ENCODE measurements at regions not wholly inside any gene's neighbourhood (a gene's known extent, or its start where the extent isn't known, plus 50 kb on each side); places are given as distances from the start of the nearest gene placed in this dataset.

DNA sequence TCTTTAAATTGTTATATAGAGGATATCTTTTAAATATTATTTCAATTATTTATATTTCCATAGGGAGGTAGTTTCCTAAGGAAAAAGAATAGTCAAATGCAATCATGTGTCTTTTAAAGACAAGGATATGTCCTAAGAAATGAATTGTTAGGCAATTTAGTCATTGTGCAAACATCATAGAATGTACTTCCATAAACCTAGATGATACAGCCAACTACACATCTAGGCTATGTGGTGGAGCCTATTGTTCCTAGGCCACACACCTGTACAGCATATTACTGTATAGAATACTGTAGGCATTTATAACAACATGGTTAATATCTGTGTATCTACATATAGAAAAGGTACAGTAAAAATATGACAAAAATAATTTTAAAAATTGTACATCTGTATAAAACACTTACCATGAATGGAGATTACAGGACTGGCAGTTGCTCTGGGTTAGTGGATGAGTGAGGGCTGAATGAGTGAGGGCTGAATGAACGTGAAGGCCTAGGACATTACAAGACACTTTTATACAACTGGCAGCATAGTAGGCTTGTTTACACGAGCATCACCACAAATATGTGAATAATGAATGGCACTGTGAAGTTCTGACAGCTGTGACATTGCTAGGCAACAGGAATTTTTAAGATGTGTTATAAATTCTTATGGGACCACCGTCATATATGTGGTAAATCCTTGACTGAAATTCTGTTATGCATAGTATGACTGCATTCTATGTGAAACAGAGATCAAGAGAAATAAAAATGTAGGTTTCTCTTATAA is 1879.0 kb upstream of the RAG2 start:
- ATAC-seq (ENCODE audit: low read depth) (no peak), DNase-seq (ENCODE audit: low spot score in 2 of 2) (no peak)
- no peaks in the 10 kb centered on the region for H3K36me3 Mint-ChIP-seq
- H3K4me1 Mint-ChIP-seq = no peaks in the 10 kb centered on the region
- no peak overlapping the region for H3K27ac Mint-ChIP-seq
- H3K9me3 Mint-ChIP-seq = peaks cover 6% of the 10 kb centered on the region
- H3K4me3 Mint-ChIP-seq = no peak overlapping the region
- no peaks in the 10 kb centered on the region for H3K27me3 Mint-ChIP-seq

DNA sequence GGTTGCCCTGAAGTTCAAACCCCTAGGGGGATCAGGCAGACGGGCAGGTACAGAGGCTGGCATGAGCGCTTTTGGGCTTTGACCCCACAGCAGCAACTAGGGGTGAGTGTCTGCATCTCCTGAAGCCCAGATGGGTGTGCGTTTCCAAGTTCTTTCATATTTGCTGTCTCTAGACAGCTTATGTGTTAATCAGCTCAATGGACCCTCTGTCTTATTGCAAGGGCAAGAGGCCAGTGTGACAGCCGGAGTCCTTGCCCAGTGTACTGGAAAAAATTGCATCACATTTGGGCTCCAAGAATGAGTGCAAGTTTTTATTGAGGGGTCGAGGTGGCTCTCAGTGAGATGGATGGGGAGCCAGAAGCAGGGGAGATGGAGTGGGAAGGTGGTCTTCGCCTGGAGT is 1863.7 kb upstream of the RAG2 start:
- Mint-ChIP-seq H3K27me3 (no peaks in the 10 kb centered on the region), H3K4me3 (no peak overlapping the region), H3K9me3 (peaks cover 3% of the 10 kb centered on the region), H3K36me3 (no peaks in the 10 kb centered on the region), H3K27ac (no peak overlapping the region), H3K4me1 (no peaks in the 10 kb centered on the region)
- no peak for DNase-seq (ENCODE audit: low spot score in 2 of 2)
- no peak for ATAC-seq (ENCODE audit: low read depth)

DNA sequence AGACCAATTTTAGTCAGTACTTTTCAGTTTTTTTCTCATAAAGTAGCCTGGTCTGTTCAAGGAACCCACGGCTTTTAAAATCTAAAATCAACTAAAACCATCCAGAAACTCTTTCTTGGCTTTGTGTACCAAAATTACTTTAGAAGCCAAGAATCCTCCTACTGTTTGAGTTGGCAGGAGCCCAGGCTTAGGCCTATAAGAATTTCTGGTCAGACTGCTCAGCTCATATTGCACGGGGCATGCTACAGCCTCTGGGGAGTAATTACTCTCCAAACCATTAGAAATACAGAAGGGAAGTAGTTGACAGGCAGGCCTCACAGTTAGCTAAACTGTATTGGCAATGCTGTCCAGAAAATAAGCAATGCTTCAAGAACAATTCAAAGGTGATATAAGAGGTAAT is 1862.9 kb upstream of the RAG2 start:
- Mint-ChIP-seq H3K27ac (no peak overlapping the region), H3K4me1 (no peaks in the 10 kb centered on the region), H3K9me3 (peaks cover 3% of the 10 kb centered on the region), H3K4me3 (no peak overlapping the region), H3K27me3 (no peaks in the 10 kb centered on the region), H3K36me3 (no peaks in the 10 kb centered on the region)
- no peak for DNase-seq (ENCODE audit: low spot score in 2 of 2)
- no peak for ATAC-seq (ENCODE audit: low read depth)

DNA sequence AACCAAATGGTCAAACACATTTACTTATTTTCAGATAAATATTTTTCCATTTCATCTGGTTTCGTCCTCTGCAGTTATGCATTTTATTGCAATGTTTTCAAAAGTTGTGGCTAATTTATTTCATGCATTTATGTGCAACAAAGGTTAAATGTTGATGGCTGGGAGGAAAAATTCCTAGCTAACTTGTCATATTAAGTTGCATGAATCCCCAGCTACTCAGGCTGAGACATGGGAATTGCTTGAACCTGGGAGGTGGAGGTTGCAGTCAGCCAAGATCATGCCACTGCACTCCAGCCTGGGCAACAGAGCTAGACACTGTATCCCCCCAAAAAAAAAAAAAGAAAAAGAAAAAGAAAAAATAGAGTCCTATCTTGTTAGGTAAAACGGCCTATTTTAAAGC is 1862.4 kb upstream of the RAG2 start:
- ATAC-seq (ENCODE audit: low read depth) = no peak
- no peak overlapping the region for H3K27ac Mint-ChIP-seq
- no peaks in the 10 kb centered on the region for H3K27me3 Mint-ChIP-seq
- DNase-seq (ENCODE audit: low spot score in 2 of 2) = no peak
- H3K4me3 Mint-ChIP-seq = no peak overlapping the region
- H3K9me3 Mint-ChIP-seq = peaks cover 2% of the 10 kb centered on the region
- H3K36me3 Mint-ChIP-seq = no peaks in the 10 kb centered on the region
- no peaks in the 10 kb centered on the region for H3K4me1 Mint-ChIP-seq

DNA sequence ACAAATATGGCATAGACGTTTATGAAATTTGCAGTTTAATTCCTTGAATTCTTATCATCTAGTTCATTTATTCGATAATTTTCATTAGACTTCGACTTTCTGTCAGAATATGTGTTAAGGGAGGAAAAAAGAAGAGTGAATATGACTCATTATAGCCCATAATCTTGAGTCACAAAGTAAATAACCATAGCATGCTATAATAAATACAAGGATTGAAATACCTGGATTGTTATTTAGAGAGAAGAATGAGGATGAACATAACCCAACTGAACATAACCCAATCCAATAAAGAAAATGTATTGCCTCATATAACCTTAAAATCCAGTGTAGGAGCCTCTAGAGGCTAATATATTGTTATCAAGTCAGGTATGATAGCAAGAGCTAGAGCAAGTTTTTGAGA is 1858.3 kb upstream of the RAG2 start:
- no peaks in the 10 kb centered on the region for H3K36me3 Mint-ChIP-seq
- peaks cover 2% of the 10 kb centered on the region for H3K9me3 Mint-ChIP-seq
- H3K27me3 Mint-ChIP-seq = no peaks in the 10 kb centered on the region
- H3K4me3 Mint-ChIP-seq = no peak overlapping the region
- no peaks in the 10 kb centered on the region for H3K4me1 Mint-ChIP-seq
- no peak for ATAC-seq (ENCODE audit: low read depth)
- no peak overlapping the region for H3K27ac Mint-ChIP-seq
- no peak for DNase-seq (ENCODE audit: low spot score in 2 of 2)

DNA sequence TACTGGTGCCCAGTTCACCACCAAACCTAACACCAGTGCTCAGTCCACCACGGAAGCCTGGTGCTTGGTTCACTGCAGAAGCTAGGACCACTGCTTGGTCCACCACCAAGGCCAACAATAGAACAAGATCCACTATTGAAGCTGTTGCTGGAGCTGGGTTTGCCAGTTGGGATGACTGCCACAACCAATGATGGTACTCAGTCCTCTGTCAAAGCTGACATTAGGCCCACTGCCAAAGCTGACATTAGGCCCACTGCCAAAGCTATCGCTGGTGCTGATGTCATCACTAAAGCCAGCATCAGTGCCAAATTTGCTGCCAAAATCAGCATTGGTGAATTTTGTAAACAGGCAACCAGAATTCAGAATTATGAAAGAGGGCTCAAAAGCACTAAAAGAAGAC is 1850.2 kb upstream of the RAG2 start:
- no peak for ATAC-seq (ENCODE audit: low read depth)
- H3K4me1 Mint-ChIP-seq = no peaks in the 10 kb centered on the region
- H3K9me3 Mint-ChIP-seq = no peaks in the 10 kb centered on the region
- no peak overlapping the region for H3K4me3 Mint-ChIP-seq
- no peaks in the 10 kb centered on the region for H3K36me3 Mint-ChIP-seq
- no peak for DNase-seq (ENCODE audit: low spot score in 2 of 2)
- no peaks in the 10 kb centered on the region for H3K27me3 Mint-ChIP-seq
- no peak overlapping the region for H3K27ac Mint-ChIP-seq

DNA sequence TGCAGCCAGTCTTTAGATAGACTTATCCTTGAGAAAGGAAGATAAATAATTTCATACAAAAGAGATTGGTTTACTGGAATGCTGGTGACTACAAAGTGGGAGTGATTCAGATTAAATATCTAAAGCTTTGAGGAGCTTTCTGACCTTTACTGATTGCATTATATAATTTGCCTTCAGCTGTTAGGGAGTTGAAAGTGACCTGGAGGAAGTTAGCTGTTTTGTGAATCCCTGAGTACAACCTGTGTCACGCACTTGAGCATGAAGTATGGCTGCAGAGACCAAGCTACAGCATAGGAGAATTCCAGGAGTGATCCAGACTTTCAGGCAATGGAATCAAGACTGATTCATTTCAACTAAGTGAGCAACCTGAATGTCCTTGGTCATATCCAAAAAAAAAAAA is 1848.3 kb upstream of the RAG2 start:
- Mint-ChIP-seq H3K27ac (no peak overlapping the region), H3K4me3 (no peak overlapping the region), H3K9me3 (no peaks in the 10 kb centered on the region), H3K27me3 (no peaks in the 10 kb centered on the region), H3K4me1 (no peaks in the 10 kb centered on the region), H3K36me3 (no peaks in the 10 kb centered on the region)
- DNase-seq (ENCODE audit: low spot score in 2 of 2) = no peak
- no peak for ATAC-seq (ENCODE audit: low read depth)

DNA sequence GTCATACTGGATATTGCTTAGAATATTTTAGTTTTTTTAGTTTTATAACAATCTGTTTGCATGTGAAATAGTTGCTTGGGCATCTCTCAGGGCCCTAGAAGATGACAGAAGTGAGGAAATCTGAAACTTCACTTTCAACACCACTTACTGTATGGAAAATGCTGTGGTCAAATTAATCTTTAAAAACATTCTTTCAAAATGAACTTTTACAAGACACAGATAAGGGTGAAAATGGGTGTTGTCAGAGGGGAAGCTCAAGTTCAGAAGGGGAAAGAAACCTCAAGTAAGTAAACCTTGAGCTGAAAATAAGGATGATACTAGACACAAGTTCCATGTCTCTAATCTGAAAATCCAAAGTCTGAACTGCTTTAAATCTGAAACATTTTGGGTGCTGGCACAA is 1840.1 kb upstream of the RAG2 start:
- Mint-ChIP-seq H3K36me3 (no peaks in the 10 kb centered on the region), H3K27ac (no peak overlapping the region), H3K27me3 (no peaks in the 10 kb centered on the region), H3K4me3 (no peak overlapping the region), H3K4me1 (no peaks in the 10 kb centered on the region), H3K9me3 (peaks cover 9% of the 10 kb centered on the region)
- ATAC-seq (ENCODE audit: low read depth) (no peak), DNase-seq (ENCODE audit: low spot score in 2 of 2) (no peak)

DNA sequence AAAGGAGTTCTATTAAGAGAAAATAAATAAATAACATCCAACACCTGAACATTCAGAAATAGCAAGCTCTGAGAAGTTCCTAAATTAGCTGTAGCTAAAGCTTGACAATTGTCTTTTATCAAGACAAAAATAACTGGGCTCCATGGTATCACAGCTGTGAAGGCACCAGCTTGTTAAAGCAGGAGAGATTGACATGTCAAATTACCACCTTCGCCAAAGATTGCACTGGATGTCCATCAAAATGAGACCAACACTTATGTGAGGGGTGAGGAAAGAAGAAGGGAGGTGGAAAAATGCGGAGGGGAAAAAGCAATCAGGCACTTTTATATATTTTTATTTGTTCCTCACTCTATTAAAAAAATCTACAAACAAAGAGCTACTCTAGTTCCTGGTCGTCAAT is 1827.5 kb upstream of the RAG2 start:
- Mint-ChIP-seq H3K36me3 (no peaks in the 10 kb centered on the region), H3K27ac (no peak overlapping the region), H3K4me3 (no peak overlapping the region), H3K9me3 (peaks cover 7% of the 10 kb centered on the region), H3K27me3 (no peaks in the 10 kb centered on the region), H3K4me1 (no peaks in the 10 kb centered on the region)
- no peak for DNase-seq (ENCODE audit: low spot score in 2 of 2)
- ATAC-seq (ENCODE audit: low read depth) = no peak

DNA sequence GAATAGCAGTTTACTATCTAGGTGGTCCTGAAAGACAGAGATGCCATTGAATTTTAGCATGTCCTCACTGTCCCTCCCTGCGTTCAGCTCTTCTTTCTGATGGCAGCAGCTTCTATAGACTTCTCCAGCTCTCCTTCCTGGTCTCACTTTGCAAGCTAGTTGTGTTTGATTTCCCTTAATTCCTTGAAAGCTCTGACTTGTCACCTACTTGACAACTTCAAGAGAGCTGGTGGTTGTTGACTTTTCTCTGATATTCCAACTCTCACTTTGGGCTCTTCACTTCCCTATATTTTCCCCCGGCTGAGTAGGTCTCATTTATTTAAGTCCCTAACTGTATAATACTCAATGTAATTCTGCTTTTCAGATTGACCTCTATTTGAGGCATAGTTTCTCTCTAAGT is 1825.0 kb upstream of the RAG2 start:
- Mint-ChIP-seq H3K27ac (no peak overlapping the region), H3K9me3 (peaks cover 4% of the 10 kb centered on the region), H3K4me3 (no peak overlapping the region), H3K36me3 (no peaks in the 10 kb centered on the region), H3K4me1 (no peaks in the 10 kb centered on the region), H3K27me3 (no peaks in the 10 kb centered on the region)
- ATAC-seq (ENCODE audit: low read depth) (no peak), DNase-seq (ENCODE audit: low spot score in 2 of 2) (no peak)

DNA sequence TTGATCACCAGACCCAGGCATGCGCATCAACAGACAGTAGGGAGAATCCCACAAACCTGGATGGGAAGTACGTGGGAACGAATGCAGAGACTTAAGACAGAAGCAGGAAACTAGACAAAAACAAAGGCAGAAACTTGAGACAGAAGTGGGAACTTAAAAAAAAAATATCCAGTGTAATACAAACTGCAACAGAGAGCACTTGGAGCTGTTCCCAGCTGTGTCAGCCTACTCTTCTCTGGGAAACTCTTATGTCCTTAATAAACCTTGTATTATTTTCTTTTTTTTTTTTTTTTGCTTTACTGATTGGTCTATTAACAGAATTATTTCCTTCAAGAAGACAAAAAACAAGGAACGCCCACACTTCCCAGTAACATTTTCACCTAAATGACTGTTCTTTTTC is 1818.1 kb upstream of the RAG2 start:
- Mint-ChIP-seq H3K27me3 (no peaks in the 10 kb centered on the region), H3K9me3 (peaks cover 15% of the 10 kb centered on the region), H3K4me1 (no peaks in the 10 kb centered on the region), H3K27ac (no peak overlapping the region), H3K36me3 (no peaks in the 10 kb centered on the region), H3K4me3 (no peak overlapping the region)
- DNase-seq (ENCODE audit: low spot score in 2 of 2) (no peak), ATAC-seq (ENCODE audit: low read depth) (no peak)

DNA sequence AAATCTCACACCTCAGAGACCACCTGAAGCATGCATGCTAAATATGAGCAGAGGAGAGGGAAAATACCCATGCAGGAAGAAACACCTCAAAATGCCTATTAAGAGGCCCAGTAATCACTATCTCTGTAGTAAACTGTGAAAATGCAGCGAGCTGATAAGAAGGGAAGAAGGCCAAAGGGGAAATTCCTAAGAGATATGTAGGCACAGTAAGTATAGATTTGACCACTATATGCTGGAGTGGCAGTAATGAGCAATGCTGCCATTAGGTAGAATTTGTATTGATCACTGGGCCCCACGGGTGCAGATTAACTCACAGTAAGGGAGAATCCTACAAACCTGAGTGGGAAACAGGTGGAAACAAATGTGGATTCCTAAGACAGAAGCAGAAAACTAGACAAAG is 1813.1 kb upstream of the RAG2 start:
- H3K4me3 Mint-ChIP-seq = no peak overlapping the region
- H3K9me3 Mint-ChIP-seq = peaks cover 15% of the 10 kb centered on the region

DNA sequence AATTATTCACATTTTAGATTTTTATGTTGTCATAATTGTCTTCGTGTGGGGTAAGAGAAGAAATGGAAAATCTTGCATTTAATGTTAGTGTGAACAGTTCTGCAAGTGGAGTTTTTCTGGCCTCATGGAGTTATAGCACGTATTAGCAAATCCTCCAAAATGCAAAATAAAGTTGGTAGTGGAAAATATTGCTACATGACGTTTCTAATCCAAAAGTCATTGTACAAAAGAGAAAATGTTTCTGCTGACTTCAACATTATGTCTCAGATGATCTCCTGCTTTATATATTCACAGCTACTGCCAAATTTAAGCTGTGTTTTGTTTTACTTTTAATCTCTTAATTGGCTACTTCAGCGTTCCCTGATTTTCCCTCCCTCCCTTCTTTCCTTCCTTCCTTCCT is 1804.0 kb upstream of the RAG2 start:
- Mint-ChIP-seq H3K36me3 (no peaks in the 10 kb centered on the region), H3K27me3 (no peaks in the 10 kb centered on the region), H3K4me1 (no peaks in the 10 kb centered on the region), H3K27ac (no peak overlapping the region), H3K4me3 (no peak overlapping the region), H3K9me3 (peaks cover 12% of the 10 kb centered on the region)
- ATAC-seq (ENCODE audit: low read depth) (no peak), DNase-seq (ENCODE audit: low spot score in 2 of 2) (no peak)

More for the DNA sequence above, 1813.1 kb upstream of the RAG2 start:
- DNase-seq (ENCODE audit: low spot score in 2 of 2) (no peak), ATAC-seq (ENCODE audit: low read depth) (no peak)
- Mint-ChIP-seq H3K27ac (no peak overlapping the region), H3K36me3 (no peaks in the 10 kb centered on the region), H3K27me3 (no peaks in the 10 kb centered on the region), H3K4me1 (no peaks in the 10 kb centered on the region)

DNA sequence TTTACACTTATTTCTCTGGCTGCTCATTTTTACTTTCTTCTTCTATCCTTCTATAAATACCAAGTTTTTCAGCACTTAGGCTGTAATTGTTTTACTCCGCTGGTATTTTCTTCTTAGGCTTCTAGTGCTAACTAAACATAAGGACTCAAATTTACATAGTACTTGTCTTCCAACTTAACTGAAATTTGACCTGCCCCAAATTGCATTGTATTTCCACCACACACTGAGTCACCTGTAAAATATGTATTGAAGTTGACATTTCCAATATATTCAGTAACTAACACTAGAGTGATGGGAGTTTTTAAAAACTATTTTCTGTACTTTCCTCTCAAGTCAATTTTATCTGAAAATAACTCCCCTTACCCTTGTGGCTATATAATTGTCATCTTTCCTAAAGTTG is 1794.1 kb upstream of the RAG2 start:
- Mint-ChIP-seq H3K9me3 (peaks cover 5% of the 10 kb centered on the region), H3K27ac (no peak overlapping the region), H3K4me1 (no peaks in the 10 kb centered on the region), H3K27me3 (no peaks in the 10 kb centered on the region), H3K4me3 (no peak overlapping the region), H3K36me3 (no peaks in the 10 kb centered on the region)
- ATAC-seq (ENCODE audit: low read depth) (no peak), DNase-seq (ENCODE audit: low spot score in 2 of 2) (no peak)

DNA sequence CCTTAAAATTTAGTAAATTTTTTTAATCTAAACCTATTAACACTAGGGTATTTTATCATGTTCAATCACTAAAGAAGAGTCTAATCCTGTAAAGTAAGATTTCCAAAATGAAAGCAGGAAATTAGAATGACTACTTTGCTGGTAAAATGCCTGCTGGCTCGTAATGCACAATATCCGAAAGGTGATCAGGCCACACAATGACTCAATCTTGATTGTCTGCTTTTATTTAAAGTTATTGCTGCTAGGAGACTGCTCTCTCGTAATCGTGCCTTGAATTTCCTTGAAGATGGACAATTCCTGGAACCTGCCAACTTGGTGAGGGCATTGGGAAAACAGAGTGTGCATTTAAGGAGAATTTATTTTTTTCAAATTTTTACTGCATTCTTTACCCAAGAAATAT is 1786.5 kb upstream of the RAG2 start:
- Mint-ChIP-seq H3K27me3 (no peaks in the 10 kb centered on the region), H3K36me3 (no peaks in the 10 kb centered on the region), H3K9me3 (no peaks in the 10 kb centered on the region), H3K4me3 (no peak overlapping the region), H3K27ac (no peak overlapping the region), H3K4me1 (no peaks in the 10 kb centered on the region)
- DNase-seq (ENCODE audit: low spot score in 2 of 2) (no peak), ATAC-seq (ENCODE audit: low read depth) (no peak)

Data from memory B cell (primary cell).